ENCODE measurements at regions not wholly inside any gene's neighbourhood (a gene's known extent, or its start where the extent isn't known, plus 50 kb on each side); places are given as distances from the start of the nearest gene placed in this dataset.
A peak's percentile ranks its signal among the peaks of the same experiment; 100 is the strongest.

DNA sequence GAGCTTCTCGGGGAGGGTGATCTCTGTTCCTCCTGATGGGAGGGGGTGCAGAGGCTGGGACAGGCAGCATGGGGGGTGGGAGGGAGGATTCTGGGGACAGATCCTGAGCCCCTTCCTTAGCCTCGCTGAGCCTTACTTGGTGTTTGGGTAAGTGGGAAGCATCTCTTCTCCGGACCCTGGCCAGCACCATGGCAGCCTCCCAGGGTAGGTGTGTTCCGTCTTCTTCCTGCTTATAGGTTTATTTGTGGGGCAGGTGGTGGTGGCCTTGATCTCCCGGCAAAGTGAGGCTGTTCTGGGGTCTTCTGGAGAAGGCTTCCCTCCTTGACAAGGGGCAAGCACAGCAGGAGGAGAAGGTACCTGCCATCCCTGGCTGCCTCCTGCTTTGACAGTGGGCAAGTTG, 226.9 kb downstream of the GLRX3 start:
- ATAC-seq (no peak), DNase-seq (ENCODE audit: low spot score) (peak; percentile 49)
- intact Hi-C loops (cut with DNase I) = no loop called here

- peak; percentile 51 for DNase-seq (ENCODE audit: low spot score)
- no peak for ATAC-seq
- intact Hi-C loops (cut with DNase I) = no loop called here
These were observed 227.8 kb downstream of the GLRX3 start for GRCh38 chr10:130363899-130364445.

- peak; percentile 13 for DNase-seq (ENCODE audit: low spot score)
- intact Hi-C loops (cut with DNase I) = no loop called here
These were observed 228.6 kb downstream of the GLRX3 start for GRCh38 chr10:130364631-130365411.

DNA sequence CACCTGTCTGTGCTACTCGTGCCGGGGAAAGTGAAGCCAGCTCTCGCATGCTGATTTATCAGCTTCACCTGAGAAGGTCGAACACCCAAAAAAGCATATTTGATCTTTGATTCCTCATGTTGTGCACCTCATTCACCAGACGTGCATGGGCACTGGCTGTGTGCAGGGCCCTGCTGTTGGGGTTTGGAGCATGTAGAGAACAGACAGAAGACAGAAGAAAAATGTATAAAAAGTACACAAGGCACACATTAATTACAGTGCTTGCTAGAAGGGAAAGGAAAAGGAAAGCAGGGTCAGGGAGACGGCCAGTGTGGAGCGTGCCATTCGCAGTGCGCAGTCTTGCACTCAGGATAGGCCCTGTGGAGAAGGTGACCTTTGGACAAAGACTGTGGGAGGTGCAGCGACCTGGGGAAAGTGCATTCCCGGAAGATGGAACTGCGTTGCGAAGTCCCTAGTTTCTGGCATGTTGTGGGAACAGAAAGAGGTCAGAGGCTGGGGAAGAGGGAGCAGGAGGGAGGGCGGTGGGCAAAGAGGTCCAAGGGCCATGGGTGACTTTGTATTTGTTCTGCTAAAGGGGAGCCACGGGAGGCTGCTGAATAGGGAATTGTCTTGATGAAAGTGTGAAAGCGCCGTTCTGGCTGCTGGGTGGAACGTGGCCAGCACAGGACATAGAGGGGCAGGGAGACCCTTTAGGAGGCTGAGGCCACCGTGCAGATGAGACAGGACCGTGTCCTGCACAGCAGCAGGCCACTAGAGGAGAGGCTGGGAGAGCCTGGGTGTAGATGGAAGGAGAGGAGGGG, 232.8 kb downstream of the GLRX3 start:
- intact Hi-C loops (cut with DNase I) = no loop called here
- ATAC-seq (no peak), DNase-seq (ENCODE audit: low spot score) (peak; percentile 19)

More at GRCh38 chr10:130364631-130365411, 228.6 kb downstream of the GLRX3 start:
- no peak for ATAC-seq

DNA sequence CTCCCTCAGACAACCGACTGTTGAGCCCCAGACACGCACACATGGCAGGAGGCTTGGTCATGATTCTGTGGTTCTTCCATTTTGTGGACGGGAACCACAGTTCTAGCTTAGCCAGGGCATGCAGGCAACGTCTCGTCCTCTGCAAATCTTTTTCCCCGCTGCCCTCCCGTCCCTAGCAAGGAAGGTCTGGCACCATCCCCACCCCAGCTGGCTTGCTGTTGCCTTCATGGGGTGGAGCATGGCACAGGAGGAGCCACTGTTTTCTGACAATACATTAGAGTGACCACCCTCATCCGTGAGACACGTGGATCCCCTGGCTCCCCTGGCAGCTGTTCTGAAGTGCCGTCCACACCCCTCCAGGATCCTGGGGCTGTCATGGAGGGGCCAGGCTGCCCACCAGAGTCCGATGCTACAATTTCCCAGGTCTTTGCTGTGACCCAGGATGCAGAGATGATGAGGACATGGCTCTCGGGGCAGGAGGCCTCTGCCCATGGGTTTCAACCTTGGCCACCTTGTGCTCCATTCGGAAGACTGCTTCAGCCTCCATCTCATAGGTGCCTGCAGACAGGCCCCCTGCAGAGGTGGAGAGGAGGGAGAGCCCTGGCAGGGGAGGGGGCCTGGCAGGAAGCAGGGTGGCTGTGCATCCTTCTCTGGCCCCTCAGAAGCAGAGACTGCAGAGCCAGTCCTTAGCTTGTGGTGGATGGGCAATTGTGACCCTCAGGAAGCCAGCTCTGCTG, 233.6 kb downstream of the GLRX3 start:
- ATAC-seq = no peak
- DNase-seq (ENCODE audit: low spot score) = peak; percentile 37
- intact Hi-C loops (cut with DNase I) = no loop called here

DNA sequence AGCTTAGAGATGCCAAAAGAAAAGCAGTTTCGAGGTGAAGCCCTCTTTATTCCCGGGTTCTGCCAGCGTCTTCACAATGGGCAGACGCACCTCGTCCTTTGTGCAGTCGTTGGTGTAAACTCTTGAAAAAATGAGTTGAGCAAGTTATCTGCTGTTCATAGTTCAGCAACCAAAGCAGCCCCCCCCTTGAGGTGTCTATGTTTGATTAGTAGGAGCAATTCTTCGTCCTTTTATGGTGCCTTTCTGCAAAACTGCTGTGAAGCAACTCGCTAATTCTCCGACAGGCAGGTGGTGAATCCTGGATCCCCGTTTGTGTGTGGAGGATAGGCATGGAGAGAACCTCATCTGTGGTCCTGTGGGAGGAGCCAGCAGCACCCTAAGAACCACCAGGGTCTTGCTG, 234.5 kb downstream of the GLRX3 start:
- intact Hi-C loops (cut with DNase I) = no loop called here
- ATAC-seq (no peak), DNase-seq (ENCODE audit: low spot score) (peak; percentile 23)

- intact Hi-C loops (cut with DNase I) = no loop called here
- ATAC-seq (no peak), DNase-seq (ENCODE audit: low spot score) (no peak)
These were observed 235.0 kb downstream of the GLRX3 start for GRCh38 chr10:130371156-130371555.

DNA sequence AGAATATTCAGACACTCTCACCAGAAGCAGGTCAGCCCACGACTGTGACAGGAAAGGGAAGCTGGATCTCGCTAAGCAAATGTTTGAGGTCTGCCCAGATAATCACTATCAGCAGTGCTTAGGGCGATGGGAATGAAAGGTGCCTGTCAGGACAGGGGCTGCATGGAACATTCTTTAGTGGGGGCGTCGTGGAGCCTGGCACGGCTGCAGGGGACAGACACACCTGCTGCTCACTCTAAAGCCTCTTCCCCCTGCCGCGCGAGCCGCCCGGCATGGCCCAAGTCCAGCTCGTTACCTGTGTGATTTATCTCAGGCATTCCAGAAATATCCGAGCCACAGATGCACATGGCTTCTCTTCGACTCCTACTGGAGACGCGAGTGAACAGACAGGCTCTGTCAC, 235.5 kb downstream of the GLRX3 start:
- ATAC-seq (no peak), DNase-seq (ENCODE audit: low spot score) (peak; percentile 36)
- intact Hi-C loops (cut with DNase I) = no loop called here

GRCh38 chr10:130372222-130372621, 236.0 kb downstream of the GLRX3 start:
- ATAC-seq = no peak

GRCh38 chr10:130372866-130373265, 236.7 kb downstream of the GLRX3 start:
- intact Hi-C loops (cut with DNase I) = no loop called here
- no peak for ATAC-seq
- peak; percentile 26 for DNase-seq (ENCODE audit: low spot score)

More at GRCh38 chr10:130372222-130372621, 236.0 kb downstream of the GLRX3 start:
- DNase-seq (ENCODE audit: low spot score) = peak; percentile 38
- intact Hi-C loops (cut with DNase I) = no loop called here

DNA sequence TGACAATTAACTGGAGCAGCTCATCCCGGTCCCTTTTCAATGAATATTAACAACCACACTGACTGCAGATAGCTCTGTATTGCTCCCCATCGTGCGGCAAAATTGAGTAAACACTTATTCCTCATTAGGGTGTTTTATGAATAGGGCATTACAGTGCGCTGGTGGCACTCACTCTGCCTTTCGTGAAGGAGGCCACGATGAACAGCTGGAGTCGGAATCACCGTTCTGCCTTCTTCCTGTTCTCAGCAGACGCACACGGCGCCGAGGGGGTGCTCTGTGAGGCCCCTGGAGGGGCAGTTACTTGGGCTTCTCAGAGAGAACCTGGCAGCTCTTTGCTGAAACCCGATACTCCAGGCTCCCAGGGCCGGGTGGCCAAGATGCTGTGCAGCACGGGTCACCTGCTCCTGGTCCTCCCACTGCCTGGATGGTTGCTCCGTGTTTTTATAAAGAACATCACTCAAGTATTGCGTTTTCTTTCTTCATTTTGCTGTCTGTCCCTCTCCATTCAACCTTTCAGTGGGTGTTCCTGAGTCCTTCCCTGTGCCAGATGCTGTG, 241.9 kb downstream of the GLRX3 start:
- ATAC-seq = no peak
- intact Hi-C loops (cut with DNase I) = no loop called here
- no peak for DNase-seq (ENCODE audit: low spot score)

GRCh38 chr10:130378556-130379400, 242.6 kb downstream of the GLRX3 start:
- ATAC-seq (no peak), DNase-seq (ENCODE audit: low spot score) (no peak)
- intact Hi-C loops (cut with DNase I) = no loop called here

DNA sequence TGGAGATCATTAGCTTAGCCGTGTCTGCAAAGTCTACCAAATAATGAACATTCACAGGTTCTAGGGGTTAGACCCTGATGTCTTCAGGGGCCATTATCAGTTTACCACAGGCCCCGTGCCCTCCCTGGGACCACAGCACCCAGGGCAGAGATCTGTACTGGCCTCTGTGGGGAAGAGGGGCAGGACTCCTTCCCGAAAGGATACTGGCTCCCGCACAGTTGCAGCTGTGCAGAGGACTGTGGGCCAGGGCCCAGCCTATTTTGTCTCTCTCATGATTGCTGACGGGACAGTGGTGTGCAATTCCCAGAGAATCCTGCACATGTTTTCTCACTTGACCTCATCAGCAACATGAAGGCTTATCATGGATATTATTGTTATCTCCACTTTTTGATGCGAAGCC, 243.9 kb downstream of the GLRX3 start:
- no peak for ATAC-seq
- intact Hi-C loops (cut with DNase I) = no loop called here
- DNase-seq (ENCODE audit: low spot score) = no peak

DNA sequence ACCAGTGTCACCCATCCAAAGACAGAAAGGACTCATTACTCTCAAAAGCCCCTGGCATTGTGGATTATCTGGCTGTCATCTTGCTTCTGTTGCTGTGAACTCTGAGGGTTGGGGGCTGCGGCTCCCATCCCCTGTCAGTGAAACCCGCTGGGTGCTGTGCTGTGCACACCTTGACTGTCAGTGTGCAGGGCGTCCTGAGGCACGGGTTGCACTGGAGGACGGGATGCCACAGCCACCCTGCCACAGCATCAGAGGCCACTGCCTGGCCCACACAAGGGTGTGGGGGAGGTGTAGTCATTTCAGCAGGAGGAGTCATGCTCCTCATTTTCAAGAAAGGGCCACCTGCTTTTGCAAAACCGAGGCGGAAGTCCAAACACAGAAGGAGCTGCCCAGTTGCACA, 245.8 kb downstream of the GLRX3 start:
- intact Hi-C loops (cut with DNase I) = no loop called here
- DNase-seq (ENCODE audit: low spot score) (no peak), ATAC-seq (no peak)

DNA sequence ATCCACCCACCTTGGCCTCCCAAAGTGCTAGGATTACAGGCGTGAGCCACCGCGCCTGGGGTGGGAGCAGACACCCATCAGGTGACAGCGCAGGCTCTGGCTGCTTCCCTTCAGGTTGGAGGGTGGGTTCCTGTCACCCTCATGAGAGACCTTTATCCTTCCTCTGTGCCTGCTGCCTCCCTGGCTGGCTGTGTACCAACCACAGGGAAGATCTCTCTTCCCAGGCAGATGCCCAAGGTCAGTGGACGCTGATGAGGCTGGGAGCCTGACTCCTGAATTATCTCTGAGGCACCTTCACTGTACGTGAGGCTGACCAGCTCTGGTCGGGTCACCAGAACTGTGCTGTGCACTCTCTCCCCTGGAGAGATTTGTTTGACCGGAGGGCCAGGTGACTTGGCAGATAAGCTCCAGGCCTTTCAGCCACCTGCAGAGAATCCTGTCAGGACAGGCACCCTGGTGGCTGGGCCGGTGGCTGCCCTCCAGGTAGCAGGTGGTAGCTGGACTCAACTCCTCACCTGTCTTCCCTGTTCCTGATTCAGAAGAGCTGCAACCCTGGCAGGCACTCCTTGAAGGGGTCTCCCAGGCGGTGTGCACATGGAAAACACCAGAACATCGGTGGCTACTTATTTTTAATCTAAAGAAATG, 251.9 kb downstream of the GLRX3 start:
- ATAC-seq = no peak
- intact Hi-C loops (cut with DNase I) = no loop called here
- peak; percentile 15 for DNase-seq (ENCODE audit: low spot score)

DNA sequence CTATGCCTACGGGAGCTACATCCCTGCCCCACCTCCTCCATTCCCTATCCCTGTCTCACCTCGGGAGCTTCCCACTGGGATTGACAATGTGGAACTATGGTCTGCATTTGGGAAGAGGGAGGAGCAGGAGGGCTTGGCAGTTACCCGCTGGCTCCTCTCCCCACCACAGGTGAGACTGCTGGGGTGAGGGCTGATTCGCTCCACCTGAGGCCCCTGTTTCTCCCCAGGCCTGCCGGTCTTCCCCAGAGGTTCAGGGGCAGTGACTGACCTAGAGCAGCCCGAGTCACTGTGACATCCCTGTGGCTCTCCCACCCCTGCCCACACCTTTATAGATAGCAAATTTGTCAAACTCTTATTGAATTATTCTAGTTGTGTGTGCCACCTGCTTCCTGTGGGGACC, 252.6 kb downstream of the GLRX3 start:
- intact Hi-C loops (cut with DNase I) = no loop called here
- peak; percentile 15 for DNase-seq (ENCODE audit: low spot score)
- ATAC-seq = no peak

- ATAC-seq (no peak), DNase-seq (ENCODE audit: low spot score) (no peak)
- intact Hi-C loops (cut with DNase I) = no loop called here
These were observed 253.7 kb downstream of the GLRX3 start for GRCh38 chr10:130389906-130390305.

DNA sequence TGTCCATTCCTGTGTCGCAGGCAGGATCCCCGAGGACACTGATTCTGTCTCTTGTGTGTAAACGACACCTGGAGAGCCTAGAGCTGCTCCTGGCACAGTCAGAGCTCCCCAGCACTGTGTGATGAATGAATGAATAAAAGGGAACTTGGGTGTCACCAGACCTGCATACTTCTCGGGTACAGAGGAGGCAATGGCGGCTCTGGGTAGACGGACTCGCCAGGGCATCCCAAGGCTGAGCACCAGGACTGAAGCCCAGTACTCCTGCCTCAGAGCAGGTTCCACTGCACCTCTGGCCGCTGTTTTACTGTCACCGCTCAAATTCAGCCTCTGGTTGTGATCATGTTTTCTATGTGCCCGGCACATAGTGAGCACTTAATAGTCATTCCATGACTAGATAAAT, 255.8 kb downstream of the GLRX3 start:
- DNase-seq (ENCODE audit: low spot score) = peak; percentile 15
- no peak for ATAC-seq
- intact Hi-C loops (cut with DNase I) = no loop called here
